Cardiac muscle cell (in vitro differentiated cells and primary cell): ENCODE measurements at regions not wholly inside any gene's neighbourhood (a gene's known extent, or its start where the extent isn't known, plus 50 kb on each side); places are given as distances from the start of the nearest gene placed in this dataset.
A peak's percentile ranks its signal among the peaks of the same experiment; 100 is the strongest.

Experiments used
- DNase-seq, 2 donors: peaks; one replicate each; pipeline versions ENCODE4 v3.0.0 to v3.0.0-alpha.2; 2010 to 2017; ENCODE audit warnings: low read depth in 1 of 2, low spot score in 1 of 2
- H3K27ac ChIP-seq: fragments of 200-600 bp; sonication (generic); 2 replicates; pipeline ENCODE4 v1.5.1; 2016
- H3K27me3 ChIP-seq: fragments of 200-600 bp; sonication (generic); 2 replicates; pipeline ENCODE4 v1.6.0; 2016; ENCODE audit warnings: control low read depth
- H3K36me3 ChIP-seq: fragments of 200-600 bp; sonication (generic); 2 replicates; pipeline ENCODE4 v1.5.1; 2016; ENCODE audit warnings: control low read depth
- H3K4me1 ChIP-seq: fragments of 200-600 bp; sonication (generic); 2 replicates; pipeline ENCODE4 v1.8.1; 2017; ENCODE audit warnings: low read depth, mild to moderate bottlenecking, mixed run types
- H3K4me3 ChIP-seq: fragments of 200-600 bp; sonication (generic); 2 replicates; pipeline ENCODE4 v1.5.1; 2016; ENCODE audit warnings: mild to moderate bottlenecking
- H3K9me3 ChIP-seq: fragments of 200-600 bp; sonication (generic); 2 replicates; pipeline ENCODE4 v1.5.1; 2017; ENCODE audit warnings: low read depth, mild to moderate bottlenecking, control low read depth
- CTCF ChIP-seq: IDR thresholded peaks from 2 replicates; pipeline ENCODE4 v1.5.1; 2012; ENCODE audit warnings: low read depth, mild to moderate bottlenecking, low read length

- no peak overlapping the region for H3K4me3 ChIP-seq
- no peak overlapping the region for H3K27ac ChIP-seq
- no peak for TF ChIP-seq CTCF
- peaks cover 6% of the 10 kb centered on the region for H3K27me3 ChIP-seq
- DNase-seq: no peak
- H3K9me3 ChIP-seq: no peaks in the 10 kb centered on the region
- no peaks in the 10 kb centered on the region for H3K36me3 ChIP-seq
- H3K4me1 ChIP-seq: no peaks in the 10 kb centered on the region
These were observed 133.1 kb downstream of the SALL1 start for GRCh38 chr16:51017969-51018368.

- no peak for TF ChIP-seq CTCF
- Histone ChIP-seq H3K4me3 (no peak overlapping the region), H3K9me3 (no peaks in the 10 kb centered on the region), H3K4me1 (no peaks in the 10 kb centered on the region), H3K27me3 (peaks cover 6% of the 10 kb centered on the region), H3K27ac (no peak overlapping the region), H3K36me3 (no peaks in the 10 kb centered on the region)
- DNase-seq: peak in 1 of 2 donors; percentile 56
These were observed 138.7 kb downstream of the SALL1 start for GRCh38 chr16:51012396-51012795.

- TF ChIP-seq CTCF: no peak
- H3K4me3 ChIP-seq: no peak overlapping the region
- H3K9me3 ChIP-seq: no peaks in the 10 kb centered on the region
- H3K27me3 ChIP-seq: peaks cover 6% of the 10 kb centered on the region
- H3K4me1 ChIP-seq: no peaks in the 10 kb centered on the region
- no peak overlapping the region for H3K27ac ChIP-seq
- no peak for DNase-seq
- H3K36me3 ChIP-seq: no peaks in the 10 kb centered on the region
These were observed 140.3 kb downstream of the SALL1 start for GRCh38 chr16:51010817-51011216.

GRCh38 chr16:51009813-51010212 lies 141.3 kb downstream of the SALL1 start:
- no peak for TF ChIP-seq CTCF
- no peaks in the 10 kb centered on the region for H3K27me3 ChIP-seq
- H3K27ac ChIP-seq: no peak overlapping the region
- H3K9me3 ChIP-seq: no peaks in the 10 kb centered on the region
- H3K4me3 ChIP-seq: no peak overlapping the region
- H3K36me3 ChIP-seq: no peaks in the 10 kb centered on the region
- H3K4me1 ChIP-seq: no peaks in the 10 kb centered on the region
- DNase-seq: no peak

- TF ChIP-seq CTCF: no peak
- Histone ChIP-seq H3K27ac (no peak overlapping the region), H3K4me3 (no peak overlapping the region), H3K27me3 (no peaks in the 10 kb centered on the region), H3K36me3 (no peaks in the 10 kb centered on the region), H3K4me1 (no peaks in the 10 kb centered on the region), H3K9me3 (no peaks in the 10 kb centered on the region)
- DNase-seq: no peak
These were observed 141.7 kb downstream of the SALL1 start for GRCh38 chr16:51009359-51009758.

GRCh38 chr16:51008607-51009006 lies 142.5 kb downstream of the SALL1 start:
- H3K9me3 ChIP-seq: no peaks in the 10 kb centered on the region
- no peak overlapping the region for H3K27ac ChIP-seq
- H3K4me3 ChIP-seq: no peak overlapping the region
- no peaks in the 10 kb centered on the region for H3K4me1 ChIP-seq
- H3K27me3 ChIP-seq: no peaks in the 10 kb centered on the region
- no peak for DNase-seq
- no peak for TF ChIP-seq CTCF
- no peaks in the 10 kb centered on the region for H3K36me3 ChIP-seq
